HepG2 (cell line): ENCODE measurements at regions not wholly inside any gene's neighbourhood (a gene's known extent, or its start where the extent isn't known, plus 50 kb on each side); places are given as distances from the start of the nearest gene placed in this dataset.

Experiments
- CBX5 ChIP-seq: sonication (generic); formaldehyde crosslinking; IDR thresholded peaks from 2 replicates; pipeline ENCODE4 v1.4.0; 2020; ENCODE audit warnings: missing genetic modification reagents, borderline replicate concordance
- TCF7L2 ChIP-seq: IDR thresholded peaks from 2 replicates; pipeline ENCODE4 v1.6.1; 2011; ENCODE audit warnings: mild to moderate bottlenecking, low read depth, low read length, moderate library complexity
- YY1 ChIP-seq: IDR thresholded peaks from 2 replicates; pipeline ENCODE4 v1.6.1; 2011; ENCODE audit warnings: low read length, low read depth, moderate library complexity, mild to moderate bottlenecking; ENCODE audit not compliant: insufficient read depth, insufficient replicate concordance
- ZBTB43 ChIP-seq: sonication (generic); formaldehyde crosslinking; conservative IDR thresholded peaks from 2 replicates; pipeline ENCODE4 v1.4.0; 2020; ENCODE audit warnings: missing genetic modification reagents
- ZNF816 ChIP-seq: sonication (generic); formaldehyde crosslinking; IDR thresholded peaks from 2 replicates; pipeline ENCODE4 v1.8.0; 2022; ENCODE audit warnings: missing genetic modification reagents, mild to moderate bottlenecking, borderline replicate concordance

- TF ChIP-seq ZNF816 (CRISPR knock-in tag) = no peak
- no peak for TF ChIP-seq ZBTB43
- no peak for TF ChIP-seq YY1
- no peak for TF ChIP-seq CBX5
- no peak for TF ChIP-seq TCF7L2
Measured at GRCh38 chr12:91913651-91914050, 232.0 kb downstream of the BTG1 start.
